ENCODE measurements at regions not wholly inside any gene's neighbourhood (a gene's known extent, or its start where the extent isn't known, plus 50 kb on each side); places are given as distances from the start of the nearest gene placed in this dataset.

- H3K9me3 Mint-ChIP-seq, result peaks cover 12% of the 10 kb centered on the region
- no peak overlapping the region for H3K4me3 Mint-ChIP-seq
- no peaks in the 10 kb centered on the region for H3K36me3 Mint-ChIP-seq (ENCODE audit: low read depth)
- no peak for DNase-seq
- peaks cover 13% of the 10 kb centered on the region for H3K4me1 Mint-ChIP-seq
- H3K27me3 Mint-ChIP-seq (ENCODE audit: low read depth, poor library complexity), result peaks cover 9% of the 10 kb centered on the region
- H3K27ac Mint-ChIP-seq, result no peak overlapping the region
- no peak for TF ChIP-seq CTCF (IDR thresholded peaks at IDR 0.05)
These were observed 265.8 kb upstream of the IRX4 start for GRCh38 chr5:2148312-2149194.

GRCh38 chr5:2147504-2148311 lies 265.0 kb upstream of the IRX4 start:
- H3K27ac Mint-ChIP-seq, result no peak overlapping the region
- H3K27me3 Mint-ChIP-seq (ENCODE audit: low read depth, poor library complexity), result peaks cover 6% of the 10 kb centered on the region
- no peaks in the 10 kb centered on the region for H3K36me3 Mint-ChIP-seq (ENCODE audit: low read depth)

GRCh38 chr5:2143646-2144353 lies 261.1 kb upstream of the IRX4 start:
- Mint-ChIP-seq H3K36me3 (ENCODE audit: low read depth) (no peaks in the 10 kb centered on the region), H3K27me3 (ENCODE audit: low read depth, poor library complexity) (peaks cover 12% of the 10 kb centered on the region), H3K27ac (no peak overlapping the region), H3K9me3 (peaks cover 13% of the 10 kb centered on the region), H3K4me3 (no peak overlapping the region), H3K4me1 (peaks cover 14% of the 10 kb centered on the region)
- no peak for DNase-seq
- no peak for TF ChIP-seq CTCF (IDR thresholded peaks at IDR 0.05)

More at GRCh38 chr5:2147504-2148311, 265.0 kb upstream of the IRX4 start:
- TF ChIP-seq CTCF (IDR thresholded peaks at IDR 0.05), result no peak
- DNase-seq, result no peak
- Mint-ChIP-seq H3K9me3 (peaks cover 13% of the 10 kb centered on the region), H3K4me1 (peaks cover 13% of the 10 kb centered on the region), H3K4me3 (no peak overlapping the region)

GRCh38 chr5:2143088-2143487 lies 260.4 kb upstream of the IRX4 start:
- no peak overlapping the region for H3K27ac Mint-ChIP-seq
- peaks cover 14% of the 10 kb centered on the region for H3K4me1 Mint-ChIP-seq
- no peak overlapping the region for H3K4me3 Mint-ChIP-seq
- TF ChIP-seq CTCF (IDR thresholded peaks at IDR 0.05), result no peak
- peaks cover 15% of the 10 kb centered on the region for H3K27me3 Mint-ChIP-seq (ENCODE audit: low read depth, poor library complexity)
- peaks cover 13% of the 10 kb centered on the region for H3K9me3 Mint-ChIP-seq
- no peak for DNase-seq
- no peaks in the 10 kb centered on the region for H3K36me3 Mint-ChIP-seq (ENCODE audit: low read depth)

GRCh38 chr5:2142456-2142954 lies 259.8 kb upstream of the IRX4 start:
- H3K9me3 Mint-ChIP-seq, result peaks cover 13% of the 10 kb centered on the region
- H3K27ac Mint-ChIP-seq, result no peak overlapping the region
- H3K27me3 Mint-ChIP-seq (ENCODE audit: low read depth, poor library complexity), result peaks cover 15% of the 10 kb centered on the region

More at GRCh38 chr5:2142456-2142954, 259.8 kb upstream of the IRX4 start:
- no peak for TF ChIP-seq CTCF (IDR thresholded peaks at IDR 0.05)
- H3K4me1 Mint-ChIP-seq, result peaks cover 15% of the 10 kb centered on the region
- H3K36me3 Mint-ChIP-seq (ENCODE audit: low read depth), result no peaks in the 10 kb centered on the region
- H3K4me3 Mint-ChIP-seq, result no peak overlapping the region
- DNase-seq, result no peak
